Kidney (tissue), 13 donors: ENCODE measurements at regions not wholly inside any gene's neighbourhood (a gene's known extent, or its start where the extent isn't known, plus 50 kb on each side); places are given as distances from the start of the nearest gene placed in this dataset.
"Not testable (repeated sequence)": the region's sequence is repeated elsewhere in the genome, so short reads cannot be mapped to it uniquely, and the experiment has no call there.

ENCODE experiments used
- DNase-seq, 5 donors: peaks; one replicate each; pipeline ENCODE4 v3.0.0-alpha.2; 2013 to 2020
- FAIRE-seq: peaks from 2 replicates; lab custom pipeline; 2012; peaks lifted over from hg19 to GRCh38; lab: Jason Lieb, UNC
- H3K27ac ChIP-seq, 2 donors: one replicate each; pipeline ENCODE4 v1.7.0; 2013; ENCODE audit warnings: low read depth in 2 of 2, low read length in 2 of 2, inconsistent platforms in 1 of 2
- H3K27me3 ChIP-seq: one replicate; pipeline ENCODE4 v1.7.1; 2013; ENCODE audit warnings: low read length, inconsistent platforms; ENCODE audit not compliant: control insufficient read depth, insufficient read depth
- H3K36me3 ChIP-seq, 3 donors: one replicate each; pipeline versions ENCODE4 v1.7.0 to v1.7.1; 2013; ENCODE audit warnings: low read length in 3 of 3, control low read depth in 1 of 3, inconsistent platforms in 1 of 3; ENCODE audit not compliant: insufficient read depth in 3 of 3, control insufficient read depth in 2 of 3
- H3K4me1 ChIP-seq, 3 donors: one replicate each; pipeline versions ENCODE4 v1.7.0 to v1.7.1; 2013; ENCODE audit warnings: low read length in 3 of 3, inconsistent platforms in 1 of 3, low read depth in 1 of 3; ENCODE audit not compliant: control insufficient read depth in 2 of 3, insufficient read depth in 2 of 3
- H3K4me3 ChIP-seq, 3 donors: one replicate each; pipeline versions ENCODE4 v1.7.0 to v1.8.1; 2013; ENCODE audit warnings: low read length in 3 of 3, control low read depth in 1 of 3, inconsistent platforms in 1 of 3
- H3K9ac ChIP-seq, 3 donors: one replicate each; pipeline versions ENCODE4 v1.7.0 to v1.7.1; 2013; ENCODE audit warnings: low read length in 3 of 3, control low read depth in 1 of 3, inconsistent platforms in 1 of 3
- H3K9me3 ChIP-seq, 3 donors: one replicate each; pipeline versions ENCODE4 v1.7.0 to v1.7.1; 2013; ENCODE audit warnings: low read length in 3 of 3, control low read depth in 1 of 3, inconsistent platforms in 1 of 3; ENCODE audit not compliant: control insufficient read depth in 2 of 3, insufficient read depth in 1 of 3
- CTCF ChIP-seq: IDR thresholded peaks from 3 replicates; pipeline ENCODE4 v1.5.1; 2012; ENCODE audit warnings: mild to moderate bottlenecking, moderate library complexity, borderline replicate concordance; ENCODE audit not compliant: insufficient read depth; ENCODE audit errors: extremely low read depth
- intact Hi-C: fragments of 100-400 bp; cut with DNase I; formaldehyde crosslinking; loops from one replicate; pipeline ENCODE4 v1.11.1; 2022
- donor health status: control.
- donor health status: control.
- donor health status: control.
- donor health status: control.
- donor health status: control.
- donor health status: DM: yes; HTN: yes; CAD: no.
- donor health status: Normal renal cell carcinoma (clear cell type).

GRCh38 chr5:54398191-54398590, 57.3 kb upstream of the HSPB3 start:
- no peak for TF ChIP-seq CTCF
- no peak overlapping the region for H3K27ac ChIP-seq
- FAIRE-seq (no peak), DNase-seq (no peak)
- no peaks in the 10 kb centered on the region for H3K36me3 ChIP-seq
- no peak overlapping the region for H3K9ac ChIP-seq
- H3K9me3 ChIP-seq, result no peaks in the 10 kb centered on the region
- H3K4me1 ChIP-seq, result no peaks in the 10 kb centered on the region
- H3K27me3 ChIP-seq, result no peaks in the 10 kb centered on the region
- no peak overlapping the region for H3K4me3 ChIP-seq
- intact Hi-C loops, result no loop called here

GRCh38 chr5:54397420-54397819, 58.1 kb upstream of the HSPB3 start:
- DNase-seq (no peak), FAIRE-seq (no peak)
- no peaks in the 10 kb centered on the region for H3K9me3 ChIP-seq
- H3K27me3 ChIP-seq, result no peaks in the 10 kb centered on the region
- H3K4me3 ChIP-seq, result no peak overlapping the region
- no peak overlapping the region for H3K9ac ChIP-seq
- intact Hi-C loops, result no loop called here
- H3K4me1 ChIP-seq, result no peaks in the 10 kb centered on the region
- no peak for TF ChIP-seq CTCF
- no peaks in the 10 kb centered on the region for H3K36me3 ChIP-seq
- no peak overlapping the region for H3K27ac ChIP-seq

- H3K36me3 ChIP-seq, FAIRE-seq, H3K4me1 ChIP-seq, DNase-seq, H3K27ac ChIP-seq, intact Hi-C loops, H3K9me3 ChIP-seq, H3K4me3 ChIP-seq, H3K9ac ChIP-seq, H3K27me3 ChIP-seq: not testable (repeated sequence)
Measured at GRCh38 chr5:54393007-54393406, 62.5 kb upstream of the HSPB3 start.

- H3K4me3 ChIP-seq, result no peak overlapping the region
- no peaks in the 10 kb centered on the region for H3K4me1 ChIP-seq
- H3K9ac ChIP-seq, result no peak overlapping the region
- FAIRE-seq (no peak), DNase-seq (no peak)
- no peaks in the 10 kb centered on the region for H3K9me3 ChIP-seq
- no peaks in the 10 kb centered on the region for H3K36me3 ChIP-seq
- TF ChIP-seq CTCF, result no peak
- H3K27ac ChIP-seq, result no peak overlapping the region
- no peaks in the 10 kb centered on the region for H3K27me3 ChIP-seq
- intact Hi-C loops, result no loop called here
Measured at GRCh38 chr5:54390539-54391031, 64.9 kb upstream of the HSPB3 start.
